Sigmoid colon (tissue), 4 donors: ENCODE measurements at regions not wholly inside any gene's neighbourhood (a gene's known extent, or its start where the extent isn't known, plus 50 kb on each side); places are given as distances from the start of the nearest gene placed in this dataset.

ENCODE experiments used
- EP300 ChIP-seq, 4 donors: sonication (generic); formaldehyde crosslinking; IDR thresholded peaks; one replicate each; pipeline ENCODE4 v1.6.1; 2017; ENCODE audit warnings: antibody characterized with exemption in 4 of 4
- TF ChIP-seq, protein P1 (sequence below), 4 experiments: fragments of 450-650 bp in 3 of 4; fragments of 200-600 bp in 1 of 4; IDR thresholded peaks; one replicate each; pipeline ENCODE4 v1.5.1; 2016 to 2019; ENCODE audit warnings: antibody characterized with exemption in 4 of 4, mild to moderate bottlenecking in 3 of 4, moderate library complexity in 2 of 4

DNA sequence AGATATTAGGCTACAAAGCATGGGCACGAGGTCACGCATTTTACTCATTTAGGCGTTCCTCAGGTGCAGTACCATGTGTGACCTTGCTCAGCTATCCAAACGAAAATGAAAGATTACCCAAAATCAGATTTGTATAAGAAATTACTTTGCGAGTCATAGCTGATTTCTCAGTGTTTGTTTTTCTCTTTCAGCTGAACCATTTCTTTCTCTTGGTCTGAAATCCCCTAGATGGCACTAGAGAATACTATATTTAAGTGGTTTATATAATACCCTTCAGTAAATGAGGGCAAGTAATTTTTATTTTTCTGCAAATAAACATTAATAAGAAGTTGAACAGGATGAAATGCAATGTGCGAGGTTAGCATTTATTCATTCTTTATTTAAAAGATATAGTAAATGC lies 496.6 kb downstream of the STIM2 start:
- TF ChIP-seq, protein P1, sequence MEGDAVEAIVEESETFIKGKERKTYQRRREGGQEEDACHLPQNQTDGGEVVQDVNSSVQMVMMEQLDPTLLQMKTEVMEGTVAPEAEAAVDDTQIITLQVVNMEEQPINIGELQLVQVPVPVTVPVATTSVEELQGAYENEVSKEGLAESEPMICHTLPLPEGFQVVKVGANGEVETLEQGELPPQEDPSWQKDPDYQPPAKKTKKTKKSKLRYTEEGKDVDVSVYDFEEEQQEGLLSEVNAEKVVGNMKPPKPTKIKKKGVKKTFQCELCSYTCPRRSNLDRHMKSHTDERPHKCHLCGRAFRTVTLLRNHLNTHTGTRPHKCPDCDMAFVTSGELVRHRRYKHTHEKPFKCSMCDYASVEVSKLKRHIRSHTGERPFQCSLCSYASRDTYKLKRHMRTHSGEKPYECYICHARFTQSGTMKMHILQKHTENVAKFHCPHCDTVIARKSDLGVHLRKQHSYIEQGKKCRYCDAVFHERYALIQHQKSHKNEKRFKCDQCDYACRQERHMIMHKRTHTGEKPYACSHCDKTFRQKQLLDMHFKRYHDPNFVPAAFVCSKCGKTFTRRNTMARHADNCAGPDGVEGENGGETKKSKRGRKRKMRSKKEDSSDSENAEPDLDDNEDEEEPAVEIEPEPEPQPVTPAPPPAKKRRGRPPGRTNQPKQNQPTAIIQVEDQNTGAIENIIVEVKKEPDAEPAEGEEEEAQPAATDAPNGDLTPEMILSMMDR (IDR thresholded peaks at IDR 0.05) = peak in 2 of 4 experiments; percentile 7 to 38
- no peak for TF ChIP-seq EP300 (IDR thresholded peaks at IDR 0.05)
